Inflammatory macrophage (primary cell): ENCODE measurements at regions not wholly inside any gene's neighbourhood (a gene's known extent, or its start where the extent isn't known, plus 50 kb on each side); places are given as distances from the start of the nearest gene placed in this dataset.

ENCODE experiments used
- DNase-seq, 2 donors: peaks; one replicate each; pipeline ENCODE4 v3.0.0-alpha.2; 2020 to 2022

DNA sequence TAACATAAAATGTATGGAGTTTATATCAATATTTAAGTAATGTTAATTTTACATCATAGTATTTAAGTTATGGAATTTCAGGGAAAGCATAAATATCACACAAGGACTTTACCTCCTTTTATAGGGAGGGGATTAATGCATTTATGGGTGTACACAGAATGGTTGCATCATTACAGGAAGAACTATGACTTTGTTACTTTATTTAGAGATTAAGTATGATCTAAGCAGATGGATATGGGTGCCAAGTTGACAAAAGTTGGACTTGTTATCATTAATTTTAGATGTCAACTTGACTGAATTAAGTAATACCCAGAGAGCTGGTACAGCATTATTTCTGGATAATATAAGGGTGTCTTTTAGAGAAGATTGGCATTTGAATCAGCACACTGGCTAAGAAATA lies 160.5 kb upstream of the CDH10 start:
- DNase-seq = no peak

DNA sequence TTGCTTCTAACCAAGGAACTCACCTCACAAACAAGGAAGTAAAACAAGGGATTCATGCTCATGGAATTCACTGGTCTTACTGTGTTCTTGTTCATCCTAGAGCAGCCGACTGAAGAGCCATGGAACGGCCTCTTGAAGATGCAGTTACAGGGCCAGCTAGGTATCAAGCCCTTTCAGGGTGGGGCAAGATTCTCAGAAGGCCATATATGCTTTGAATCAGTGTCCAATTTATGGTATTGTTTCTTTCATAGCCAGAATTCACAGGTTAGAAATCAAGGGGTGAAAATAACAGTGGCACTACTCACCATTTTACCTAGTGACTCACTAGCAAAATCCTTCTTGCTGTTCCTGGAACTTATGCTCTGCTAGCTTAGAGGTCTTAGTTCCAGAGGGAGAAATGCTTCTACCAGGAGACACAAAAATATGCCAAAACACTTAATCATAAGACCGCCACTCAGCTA lies 159.5 kb upstream of the CDH10 start:
- no peak for DNase-seq

DNA sequence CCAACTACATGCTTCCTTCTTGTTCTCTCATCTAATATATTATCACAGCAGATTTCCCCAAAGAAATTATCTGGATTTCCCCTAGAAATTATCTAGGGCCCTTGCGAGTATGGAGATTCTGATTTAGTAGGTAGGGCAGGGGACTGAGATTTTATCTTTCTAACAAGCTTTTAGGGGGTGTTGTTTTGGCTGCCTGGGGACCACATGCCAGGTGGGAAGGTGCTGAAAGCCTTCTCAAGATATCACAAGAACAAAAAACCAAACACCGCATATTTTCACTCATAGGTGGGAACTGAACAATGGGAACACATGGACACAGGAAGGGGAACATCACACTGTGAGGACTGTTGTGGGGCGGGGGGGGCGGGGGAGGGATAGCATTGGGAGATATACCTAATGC lies 146.5 kb upstream of the CDH10 start:
- DNase-seq = no peak

DNA sequence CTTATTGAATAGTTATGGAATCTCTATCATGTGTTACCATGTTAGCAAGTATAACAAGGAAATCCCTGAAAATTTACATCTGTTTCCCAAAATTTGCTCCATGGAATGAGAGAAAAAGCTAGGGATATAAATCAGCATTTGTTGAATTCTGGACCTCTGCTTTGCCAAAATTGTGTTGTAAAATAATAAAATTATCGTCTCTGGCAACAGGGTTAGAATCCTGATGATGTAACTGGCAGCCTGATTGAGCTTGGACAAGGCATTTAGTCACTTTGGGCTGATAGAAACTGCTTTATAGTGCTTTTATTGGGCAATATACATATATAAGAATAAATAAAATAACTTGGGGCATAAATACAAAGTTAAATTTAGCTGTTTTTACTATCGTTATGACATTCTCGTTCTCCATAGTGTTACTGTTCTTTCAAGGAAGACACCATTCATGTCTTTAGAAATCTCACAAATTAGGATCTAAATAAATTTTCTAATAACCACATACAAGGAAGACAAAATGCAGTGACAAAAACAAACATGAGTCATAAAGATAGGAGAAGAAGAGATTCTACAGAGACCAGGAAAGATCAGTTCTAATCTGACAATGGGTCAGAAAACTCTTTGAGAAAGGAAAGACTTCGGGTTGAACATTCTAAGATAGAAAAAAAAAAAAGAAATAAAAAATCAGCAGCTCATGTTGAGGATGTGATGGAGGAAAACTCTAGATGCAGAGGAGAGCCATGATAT lies 145.0 kb upstream of the CDH10 start:
- DNase-seq = no peak

DNA sequence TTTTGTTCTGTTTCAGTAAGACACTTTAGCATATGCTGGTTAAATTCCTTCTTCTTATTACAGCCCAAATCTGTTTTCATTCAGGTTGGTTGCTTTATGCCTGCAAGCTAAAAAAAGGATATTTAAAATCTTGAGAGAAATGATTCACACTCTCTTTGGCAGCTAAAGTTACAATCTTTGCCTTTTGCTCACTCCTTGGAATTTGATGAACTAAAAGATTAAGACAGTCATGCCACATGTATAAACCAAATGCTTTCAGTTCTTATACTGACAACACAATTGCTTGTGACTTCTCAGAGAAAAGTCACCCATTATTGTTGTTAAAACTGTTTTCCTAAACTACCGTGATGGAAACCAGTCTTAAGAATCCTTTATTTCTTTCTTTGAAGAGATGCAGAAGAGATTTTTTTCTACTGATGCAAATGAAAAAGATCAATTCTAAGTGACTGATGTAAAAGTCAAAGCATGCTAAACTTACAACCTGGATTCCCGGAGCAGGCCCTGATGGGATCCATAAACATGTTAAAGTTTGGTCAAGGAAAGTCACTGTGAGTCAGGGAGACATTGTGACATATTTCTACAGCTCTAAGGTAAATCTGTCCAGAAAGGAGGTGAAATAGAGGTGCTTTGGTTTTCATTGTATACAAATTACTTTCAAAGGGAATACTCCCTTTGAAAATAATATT lies 144.2 kb upstream of the CDH10 start:
- no peak for DNase-seq

DNA sequence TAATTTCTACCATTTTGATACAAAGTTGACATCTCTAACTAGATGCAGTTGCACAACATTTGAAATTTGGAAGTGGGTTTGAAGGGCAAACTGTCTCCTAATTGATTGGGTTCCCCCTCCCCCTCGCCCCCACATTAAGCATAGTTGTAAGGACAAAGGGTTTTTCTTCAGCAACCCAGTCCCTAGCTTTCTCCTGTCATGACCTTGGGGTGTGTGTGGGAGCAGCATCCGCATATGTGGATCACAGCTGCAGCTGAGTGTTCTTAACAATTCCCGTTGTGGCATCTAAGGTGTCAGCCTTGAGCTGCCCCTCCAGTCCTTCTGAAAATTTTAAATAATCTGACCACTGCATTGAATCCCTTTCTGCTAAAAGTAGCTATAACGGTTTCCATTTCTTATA lies 141.3 kb upstream of the CDH10 start:
- DNase-seq = no peak

DNA sequence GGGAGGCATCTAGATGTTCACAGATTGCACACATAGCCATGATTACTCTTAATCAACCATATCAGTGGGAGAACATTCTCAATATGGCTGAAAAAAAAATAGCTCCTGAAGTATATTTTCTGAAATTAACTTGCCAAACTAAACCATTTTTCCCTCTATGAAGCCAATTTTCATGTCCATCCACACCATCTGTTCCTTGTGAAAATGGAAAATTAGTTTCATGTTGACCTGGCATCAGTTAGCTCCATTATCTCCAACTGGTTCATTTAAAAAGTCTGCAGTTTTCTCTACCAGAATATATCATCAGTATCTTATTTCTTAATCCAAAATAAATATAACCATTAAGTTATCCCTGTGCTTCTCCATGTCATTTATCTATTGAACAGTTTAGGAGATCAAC lies 138.8 kb upstream of the CDH10 start:
- no peak for DNase-seq

DNA sequence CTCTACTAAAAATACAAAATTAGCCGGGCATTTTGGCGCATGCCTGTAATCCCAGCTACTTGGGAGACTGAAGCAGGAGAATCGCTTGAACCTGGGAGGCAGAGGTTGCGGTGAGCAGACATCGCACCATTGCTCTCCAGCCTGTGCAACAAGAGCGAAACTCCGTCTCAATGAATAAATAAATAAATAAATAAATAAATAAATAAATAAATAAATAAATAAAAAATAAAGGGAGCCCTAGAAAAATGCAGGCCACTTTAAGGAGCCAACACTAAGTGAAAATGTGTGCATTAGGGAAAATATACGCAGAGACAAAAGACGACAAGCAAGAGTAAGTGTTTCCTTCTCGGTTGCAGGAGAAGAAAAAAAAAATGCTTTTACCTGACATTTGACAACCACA lies 132.6 kb upstream of the CDH10 start:
- DNase-seq = no peak

DNA sequence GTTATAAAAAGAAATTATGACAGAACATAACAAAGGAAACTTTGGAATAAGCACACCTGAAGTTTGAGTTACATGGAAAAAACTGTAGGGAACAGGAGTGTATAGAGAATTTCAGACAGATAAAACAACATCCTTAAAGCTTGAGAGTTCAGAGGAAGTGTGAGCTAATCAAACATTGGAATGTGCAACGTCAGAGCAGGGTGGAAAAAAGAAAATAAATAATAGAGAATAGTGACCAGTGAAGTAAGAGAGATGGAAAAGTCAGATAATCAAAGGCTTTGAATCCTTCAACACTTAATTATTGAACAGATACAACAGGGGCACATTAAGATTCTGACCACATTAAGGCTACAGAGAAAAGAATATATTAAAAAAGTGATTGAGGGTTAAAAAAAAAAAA lies 128.5 kb upstream of the CDH10 start:
- DNase-seq = no peak

DNA sequence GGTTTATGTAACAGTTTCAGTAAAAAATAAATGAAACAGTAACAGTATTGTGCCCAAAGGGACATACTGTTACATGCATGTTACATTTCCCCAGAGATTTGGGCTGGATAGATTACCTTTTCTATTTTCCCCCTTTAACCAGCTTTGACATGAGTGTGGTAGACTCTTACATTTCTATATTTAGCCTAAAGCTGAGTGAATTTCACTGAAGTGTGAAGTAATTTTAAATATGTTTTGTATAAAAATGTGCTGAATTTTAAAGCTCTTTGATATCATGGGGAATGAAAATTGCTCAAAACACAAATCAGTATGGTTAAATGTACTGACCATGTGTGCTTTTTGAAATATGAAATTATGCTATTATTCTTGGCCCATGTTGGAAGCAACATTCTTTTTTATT lies 122.3 kb upstream of the CDH10 start:
- DNase-seq = no peak

DNA sequence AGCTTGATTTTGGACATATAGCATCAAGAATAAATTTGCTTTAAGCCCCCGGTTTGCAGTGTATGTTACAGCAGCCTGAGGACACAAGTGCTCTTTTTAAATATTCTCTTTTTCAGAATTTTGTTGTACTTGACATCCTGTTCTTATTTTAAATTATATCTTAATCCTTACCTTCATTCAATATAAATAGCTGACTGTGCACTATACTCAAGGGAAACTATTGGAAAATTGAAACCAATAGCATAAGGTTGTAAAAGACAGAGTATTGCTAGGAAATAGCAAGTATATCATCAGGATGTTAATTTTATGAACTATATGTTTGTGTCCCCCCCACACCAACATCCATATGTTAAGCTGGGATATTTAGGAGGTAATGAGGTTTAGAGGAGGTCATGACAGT lies 120.4 kb upstream of the CDH10 start:
- no peak for DNase-seq

DNA sequence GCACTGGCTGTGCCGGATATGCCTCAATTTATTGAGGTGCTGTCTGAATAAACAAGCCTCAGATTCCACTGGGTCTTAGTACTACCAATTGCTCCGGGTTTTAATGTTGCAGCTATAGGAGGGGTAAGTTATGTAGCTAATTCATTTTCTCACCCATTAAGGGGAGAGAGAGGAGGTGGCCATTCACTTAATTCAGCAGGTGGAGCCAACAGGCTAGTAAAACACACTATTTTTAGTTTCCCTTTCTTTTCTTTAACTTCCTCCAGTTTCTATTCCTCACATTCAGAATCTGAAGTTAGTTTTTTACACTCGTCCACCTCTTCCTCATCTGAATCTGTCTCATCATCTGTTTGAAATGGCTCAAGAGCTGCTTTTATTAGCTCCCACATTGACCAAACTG lies 105.6 kb upstream of the CDH10 start:
- no peak for DNase-seq

DNA sequence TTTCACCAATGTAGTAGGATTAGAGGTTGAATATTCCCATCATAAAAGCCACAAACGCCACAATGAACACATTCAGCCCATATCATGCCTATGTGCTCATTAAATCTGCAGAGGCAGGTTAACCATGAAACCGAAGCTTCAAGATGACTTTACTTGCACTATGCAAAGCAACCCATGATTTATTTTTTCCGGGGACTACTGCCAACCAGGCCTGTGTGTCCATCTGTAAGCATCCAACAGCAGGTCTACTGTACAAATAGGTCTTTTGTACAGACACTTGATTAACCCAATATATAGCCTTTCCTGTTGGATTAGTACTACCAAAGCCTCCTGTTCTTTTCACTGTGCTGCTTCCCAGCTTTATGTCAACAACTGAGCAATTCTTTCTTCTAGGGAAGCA lies 104.9 kb upstream of the CDH10 start:
- no peak for DNase-seq

DNA sequence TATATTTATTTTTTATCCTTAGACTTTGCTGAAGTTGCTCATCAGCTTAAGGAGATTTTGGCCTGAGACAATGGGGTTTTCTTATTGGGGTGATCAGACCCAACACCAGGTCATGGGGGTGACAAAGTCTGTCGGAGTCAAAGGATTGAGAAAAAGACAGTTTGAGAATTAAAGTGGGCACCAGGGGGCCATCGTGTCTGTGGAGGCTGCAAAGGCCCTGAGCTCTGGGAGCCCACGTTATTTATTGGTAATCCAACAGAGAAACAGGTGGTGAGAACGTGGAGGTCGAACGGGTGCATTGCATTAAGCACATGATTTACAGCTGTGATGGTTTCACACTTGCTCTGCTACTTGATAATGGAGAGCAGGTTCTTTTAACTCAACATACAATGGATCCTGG lies 102.5 kb upstream of the CDH10 start:
- no peak for DNase-seq

DNA sequence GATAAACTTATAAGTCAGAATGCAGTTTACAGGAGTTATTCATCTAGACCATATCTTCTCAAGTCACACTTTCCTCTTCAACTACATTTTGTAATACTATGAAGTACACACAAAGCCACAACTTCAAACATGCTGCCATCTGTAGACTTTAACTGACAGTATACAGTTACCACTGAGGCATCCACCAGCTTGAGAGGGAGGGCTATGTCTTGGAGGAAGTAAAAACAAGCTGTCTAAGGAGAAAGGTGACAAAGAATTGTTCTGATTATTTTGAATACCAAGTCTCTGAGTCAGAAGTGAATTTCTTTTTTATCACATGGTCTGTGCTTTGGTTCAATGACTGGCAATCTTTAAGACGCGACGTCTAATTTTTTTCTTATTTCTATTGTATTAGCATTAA lies 97.6 kb upstream of the CDH10 start:
- no peak for DNase-seq

DNA sequence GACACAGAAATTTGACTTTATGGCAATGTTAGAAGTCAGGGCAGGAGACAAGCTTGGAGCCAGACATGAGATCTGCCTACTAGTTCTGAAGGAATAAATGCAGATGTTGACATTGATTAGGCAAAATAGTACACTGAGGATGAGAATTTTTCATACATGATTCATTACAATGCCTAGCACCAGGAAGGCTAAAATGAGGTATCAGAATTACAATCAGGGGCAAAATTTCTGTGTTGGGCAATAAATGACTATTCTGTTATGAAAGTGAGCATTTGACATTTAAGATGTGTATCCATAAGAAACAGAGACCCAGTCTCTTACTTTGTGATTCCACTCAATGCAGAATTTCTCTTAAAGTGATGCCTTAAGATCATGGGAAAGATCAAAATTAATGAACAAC lies 92.4 kb upstream of the CDH10 start:
- DNase-seq = no peak

DNA sequence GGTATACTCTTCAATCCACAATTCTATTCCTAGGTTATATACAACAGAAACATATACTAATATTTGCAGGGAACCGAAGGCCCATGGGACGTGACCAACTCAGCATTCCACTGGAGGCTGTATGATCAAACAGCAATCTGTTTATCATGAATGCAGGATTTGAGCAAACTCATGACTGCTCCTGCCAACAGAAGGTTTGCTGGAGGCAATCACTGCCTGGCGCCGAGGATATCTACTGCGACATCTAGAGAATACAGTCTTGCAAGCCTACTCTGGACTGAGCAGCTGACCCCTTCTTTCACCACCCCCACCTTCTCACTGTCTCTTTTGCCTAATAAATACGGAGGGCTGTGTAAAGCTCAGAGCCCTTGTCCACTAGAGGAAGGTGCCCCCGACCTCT lies 90.5 kb upstream of the CDH10 start:
- no peak for DNase-seq

DNA sequence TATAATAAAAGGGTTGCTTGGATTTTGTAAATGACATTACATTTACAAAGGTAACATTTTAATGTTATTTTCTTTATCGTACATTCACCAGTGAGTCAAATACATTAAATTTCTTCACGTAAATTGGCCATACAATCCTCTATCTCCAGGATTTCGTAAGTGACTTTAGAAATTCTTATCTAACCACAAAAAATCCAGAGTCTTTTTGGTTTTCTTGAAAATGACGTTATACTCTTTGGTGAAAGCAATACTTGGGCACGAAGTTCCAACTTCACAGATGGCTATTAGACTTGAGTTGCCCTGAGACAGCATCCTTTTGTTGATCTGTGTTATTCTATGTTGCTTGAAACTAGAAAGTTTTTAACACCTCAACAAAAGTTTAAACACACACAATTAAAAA lies 87.4 kb upstream of the CDH10 start:
- no peak for DNase-seq

DNA sequence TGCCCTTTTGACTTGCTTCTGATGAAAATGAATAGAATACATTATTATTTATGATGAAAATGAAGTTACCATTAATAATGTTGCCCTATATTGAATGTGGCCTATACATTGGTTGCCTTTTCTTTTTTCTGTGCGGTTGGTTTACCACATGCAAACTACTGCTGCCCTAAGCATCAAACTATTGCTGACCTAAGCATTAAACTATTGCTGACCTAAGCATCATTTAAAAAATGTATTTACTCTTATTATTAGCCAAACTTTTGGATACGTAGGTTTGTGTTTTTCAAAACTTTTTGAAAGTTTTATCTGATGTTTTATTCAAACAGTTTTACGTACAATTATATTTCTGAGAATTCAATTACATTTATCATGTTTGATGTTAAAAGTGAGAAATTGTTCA lies 76.0 kb upstream of the CDH10 start:
- DNase-seq = no peak

DNA sequence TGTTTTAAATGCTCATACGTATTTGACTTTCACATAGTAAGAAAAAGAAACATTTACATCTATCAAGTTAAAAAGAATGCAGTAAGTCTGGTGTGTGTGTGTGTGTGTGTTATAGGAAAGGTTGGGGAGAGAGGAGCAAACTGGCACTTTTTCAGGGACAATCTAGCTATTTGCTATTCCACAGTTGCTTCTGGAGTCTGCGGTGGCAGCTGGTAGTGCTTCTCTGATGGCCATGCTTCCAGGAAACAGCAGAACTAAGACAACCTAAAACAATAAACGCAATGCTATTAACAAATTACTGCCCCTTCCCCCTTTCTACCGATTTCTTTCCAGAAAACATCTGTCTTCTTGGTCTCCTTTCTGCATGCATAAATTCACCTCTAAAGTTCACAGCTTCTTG lies 70.0 kb upstream of the CDH10 start:
- no peak for DNase-seq

DNA sequence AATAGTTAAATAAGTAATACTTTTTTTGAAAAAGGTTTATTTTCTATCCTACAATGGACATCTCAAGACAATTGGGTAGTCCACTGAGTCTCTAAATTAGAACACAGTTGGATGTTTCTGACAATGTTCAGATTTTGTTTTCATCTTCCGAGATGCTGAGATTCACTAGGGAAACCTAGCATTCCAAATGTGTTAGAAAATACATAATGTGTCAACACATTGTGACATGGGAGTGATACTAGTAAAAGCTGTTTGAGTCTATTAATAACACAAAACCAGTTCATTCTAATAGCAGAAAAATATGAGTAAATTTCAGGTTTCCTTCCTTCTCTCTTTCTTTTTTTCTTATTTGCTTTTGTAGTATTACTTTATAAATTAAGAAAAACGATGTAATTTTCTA lies 68.2 kb upstream of the CDH10 start:
- DNase-seq = no peak

DNA sequence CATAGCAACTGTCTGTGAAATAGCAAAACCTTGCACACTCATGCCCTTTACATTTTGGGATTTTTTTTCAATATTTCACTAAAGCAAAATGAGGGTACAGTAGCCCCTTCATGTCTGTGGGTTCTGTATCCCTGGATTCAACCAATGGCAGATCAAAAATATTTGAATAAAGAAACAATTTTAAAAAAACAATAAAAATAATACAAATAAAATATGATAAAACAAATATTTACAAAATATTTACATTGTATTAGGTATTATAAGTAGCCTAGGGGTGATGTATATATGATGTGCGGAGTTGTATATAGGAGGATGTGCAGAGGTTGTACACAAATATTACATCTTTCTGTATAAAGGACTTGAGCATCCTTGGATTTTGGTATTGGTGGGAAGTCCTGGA lies 67.3 kb upstream of the CDH10 start:
- no peak for DNase-seq

DNA sequence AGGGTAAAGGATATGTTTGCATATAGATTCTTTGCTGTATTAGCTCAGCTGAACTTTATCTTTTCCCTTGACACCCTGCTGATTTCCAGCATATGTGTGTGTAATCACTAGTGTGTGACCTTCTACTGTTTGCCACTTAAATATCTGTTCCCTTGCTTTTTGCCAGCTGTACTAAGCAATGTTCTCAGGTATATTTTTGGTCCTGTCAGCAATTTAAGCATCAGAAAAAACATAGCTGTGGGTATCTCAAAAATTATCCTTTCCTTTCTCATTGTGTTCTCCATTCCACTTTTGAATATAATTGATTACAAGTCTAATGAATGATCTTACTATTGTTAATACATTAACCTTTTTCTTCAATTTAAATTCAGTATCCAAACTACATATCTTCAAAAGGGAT lies 59.2 kb upstream of the CDH10 start:
- no peak for DNase-seq
